Endodermal cell (in vitro differentiated cells): ENCODE measurements at regions not wholly inside any gene's neighbourhood (a gene's known extent, or its start where the extent isn't known, plus 50 kb on each side); places are given as distances from the start of the nearest gene placed in this dataset.

Source experiments
- DNase-seq: peaks from one replicate; pipeline ENCODE4 v3.0.0-alpha.2; 2017
- H3K27ac ChIP-seq: 2 replicates; pipeline ENCODE4 v1.5.1; 2013; ENCODE audit warnings: mild to moderate bottlenecking, low read depth, low read length, moderate library complexity
- H3K27me3 ChIP-seq: 2 replicates; pipeline ENCODE4 v1.6.1; 2013; ENCODE audit warnings: mild to moderate bottlenecking, low read length, moderate library complexity; ENCODE audit not compliant: insufficient read depth, control insufficient read depth, poor library complexity, severe bottlenecking
- H3K36me3 ChIP-seq: 2 replicates; pipeline ENCODE4 v1.7.0; 2013; ENCODE audit warnings: mild to moderate bottlenecking, low read length, moderate library complexity; ENCODE audit not compliant: control insufficient read depth, insufficient read depth
- H3K4me1 ChIP-seq: one replicate; pipeline ENCODE4 v1.7.0; 2013; ENCODE audit warnings: low read length; ENCODE audit not compliant: control insufficient read depth, insufficient read depth
- H3K4me3 ChIP-seq: 2 replicates; pipeline ENCODE4 v1.5.1; 2013; ENCODE audit warnings: mild to moderate bottlenecking, low read length, moderate library complexity
- H3K9ac ChIP-seq: 2 replicates; pipeline ENCODE4 v1.6.1; 2013; ENCODE audit warnings: mild to moderate bottlenecking, low read length, moderate library complexity; ENCODE audit not compliant: poor library complexity, severe bottlenecking; ENCODE audit errors: extremely low read depth
- H3K9me3 ChIP-seq: 2 replicates; pipeline ENCODE4 v1.6.1; 2013; ENCODE audit warnings: mild to moderate bottlenecking, low read length, moderate library complexity; ENCODE audit not compliant: control insufficient read depth
- H3K27ac Mint-ChIP-seq: 2 replicates; pipeline ENCODE4 v1.8.0; 2020; ENCODE audit warnings: mixed read lengths
- H3K27me3 Mint-ChIP-seq: 2 replicates; pipeline ENCODE4 v1.8.0; 2021; ENCODE audit warnings: mild to moderate bottlenecking, mixed read lengths; ENCODE audit not compliant: insufficient read depth
- H3K36me3 Mint-ChIP-seq: 2 replicates; pipeline ENCODE4 v1.8.0; 2020; ENCODE audit warnings: low read depth, mixed read lengths
- H3K4me1 Mint-ChIP-seq: 2 replicates; pipeline ENCODE4 v1.8.0; 2020; ENCODE audit warnings: mixed read lengths
- H3K4me3 Mint-ChIP-seq: 2 replicates; pipeline ENCODE4 v1.8.0; 2020; ENCODE audit warnings: mild to moderate bottlenecking, moderate library complexity, mixed read lengths
- H3K9me3 Mint-ChIP-seq: 2 replicates; pipeline ENCODE4 v1.8.0; 2020; ENCODE audit warnings: mild to moderate bottlenecking, mixed read lengths
- WGBS, 2 experiments: methylation state at CpG; one replicate each; pipeline versions ENCODE4 v1.1.5 to v1.1.7; 2013; ENCODE audit warnings: missing lambda C conversion rate in 2 of 2, mixed read lengths in 1 of 2; ENCODE audit not compliant: insufficient coverage in 1 of 2, insufficient read length in 1 of 2; 5-methylcytosine and 5-hydroxymethylcytosine counted together
- TF ChIP-seq, protein P1 (sequence below): fragments of 200-600 bp; sonication (generic); conservative IDR thresholded peaks from 2 replicates; pipeline ENCODE4 v1.5.0; 2021; ENCODE audit warnings: antibody characterized with exemption, mild to moderate bottlenecking

DNA sequence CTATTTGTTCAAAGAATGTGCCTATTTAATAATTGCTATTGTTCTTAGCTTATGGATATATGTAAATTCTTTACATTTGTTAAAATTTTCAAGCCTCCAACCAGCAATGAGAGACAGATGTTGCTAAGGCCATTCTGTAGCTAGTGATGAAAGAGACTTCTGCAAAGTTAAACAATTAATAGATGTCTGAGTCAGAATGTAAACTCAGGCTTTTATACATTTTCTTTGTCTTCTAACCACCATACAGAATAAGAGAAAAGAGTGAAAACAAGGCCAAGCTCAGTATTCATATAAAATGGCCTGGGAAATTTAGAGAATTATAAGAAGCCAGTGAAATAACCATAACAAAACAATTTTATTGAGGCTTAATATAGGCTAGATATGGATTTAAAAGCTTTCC, 1102.3 kb upstream of the SEL1L start:
- no peaks in the 10 kb centered on the region for H3K36me3 ChIP-seq
- H3K36me3 Mint-ChIP-seq: no peaks in the 10 kb centered on the region
- H3K27ac ChIP-seq: no peak overlapping the region
- H3K27me3 ChIP-seq: no peaks in the 10 kb centered on the region
- H3K9ac ChIP-seq: no peak overlapping the region
- peaks cover 2% of the 10 kb centered on the region for H3K4me1 Mint-ChIP-seq
- DNase-seq: no peak
- no peak overlapping the region for H3K4me3 Mint-ChIP-seq
- no peak overlapping the region for H3K27ac Mint-ChIP-seq
- H3K4me1 ChIP-seq: no peaks in the 10 kb centered on the region
- H3K9me3 ChIP-seq: peaks cover 6% of the 10 kb centered on the region
- TF ChIP-seq, protein P1, sequence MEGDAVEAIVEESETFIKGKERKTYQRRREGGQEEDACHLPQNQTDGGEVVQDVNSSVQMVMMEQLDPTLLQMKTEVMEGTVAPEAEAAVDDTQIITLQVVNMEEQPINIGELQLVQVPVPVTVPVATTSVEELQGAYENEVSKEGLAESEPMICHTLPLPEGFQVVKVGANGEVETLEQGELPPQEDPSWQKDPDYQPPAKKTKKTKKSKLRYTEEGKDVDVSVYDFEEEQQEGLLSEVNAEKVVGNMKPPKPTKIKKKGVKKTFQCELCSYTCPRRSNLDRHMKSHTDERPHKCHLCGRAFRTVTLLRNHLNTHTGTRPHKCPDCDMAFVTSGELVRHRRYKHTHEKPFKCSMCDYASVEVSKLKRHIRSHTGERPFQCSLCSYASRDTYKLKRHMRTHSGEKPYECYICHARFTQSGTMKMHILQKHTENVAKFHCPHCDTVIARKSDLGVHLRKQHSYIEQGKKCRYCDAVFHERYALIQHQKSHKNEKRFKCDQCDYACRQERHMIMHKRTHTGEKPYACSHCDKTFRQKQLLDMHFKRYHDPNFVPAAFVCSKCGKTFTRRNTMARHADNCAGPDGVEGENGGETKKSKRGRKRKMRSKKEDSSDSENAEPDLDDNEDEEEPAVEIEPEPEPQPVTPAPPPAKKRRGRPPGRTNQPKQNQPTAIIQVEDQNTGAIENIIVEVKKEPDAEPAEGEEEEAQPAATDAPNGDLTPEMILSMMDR: no peak
- peaks cover 17% of the 10 kb centered on the region for H3K9me3 Mint-ChIP-seq
- no peaks in the 10 kb centered on the region for H3K27me3 Mint-ChIP-seq
- no peak overlapping the region for H3K4me3 ChIP-seq

DNA sequence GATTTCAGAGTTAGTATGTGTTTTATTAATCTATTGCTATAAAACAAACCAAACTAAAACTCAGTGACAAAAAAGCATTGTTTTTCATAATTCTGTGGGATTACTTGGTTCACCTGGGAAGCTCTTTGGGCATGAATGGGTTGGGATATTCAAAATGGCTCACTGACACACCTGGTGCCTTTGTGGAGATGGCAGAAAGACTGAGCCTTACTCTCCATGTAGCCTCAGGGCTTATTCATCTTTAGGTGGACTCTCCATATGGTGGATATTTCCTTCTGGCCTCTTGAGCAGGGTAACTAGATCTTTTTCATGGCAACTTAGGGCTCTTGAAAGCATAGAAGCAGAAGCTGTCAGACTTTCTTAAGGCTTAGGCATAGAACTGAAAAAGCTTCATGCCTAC, 1102.8 kb upstream of the SEL1L start:
- no peaks in the 10 kb centered on the region for H3K4me1 ChIP-seq
- no peaks in the 10 kb centered on the region for H3K36me3 Mint-ChIP-seq
- no peaks in the 10 kb centered on the region for H3K36me3 ChIP-seq
- peaks cover 6% of the 10 kb centered on the region for H3K9me3 ChIP-seq
- no peaks in the 10 kb centered on the region for H3K27me3 ChIP-seq
- TF ChIP-seq, protein P1: no peak
- no peak overlapping the region for H3K27ac Mint-ChIP-seq
- DNase-seq: no peak
- no peak overlapping the region for H3K4me3 ChIP-seq
- H3K4me3 Mint-ChIP-seq: no peak overlapping the region
- no peak overlapping the region for H3K9ac ChIP-seq
- peaks cover 17% of the 10 kb centered on the region for H3K9me3 Mint-ChIP-seq
- no peaks in the 10 kb centered on the region for H3K27me3 Mint-ChIP-seq
- H3K4me1 Mint-ChIP-seq: peaks cover 2% of the 10 kb centered on the region
- H3K27ac ChIP-seq: no peak overlapping the region

DNA sequence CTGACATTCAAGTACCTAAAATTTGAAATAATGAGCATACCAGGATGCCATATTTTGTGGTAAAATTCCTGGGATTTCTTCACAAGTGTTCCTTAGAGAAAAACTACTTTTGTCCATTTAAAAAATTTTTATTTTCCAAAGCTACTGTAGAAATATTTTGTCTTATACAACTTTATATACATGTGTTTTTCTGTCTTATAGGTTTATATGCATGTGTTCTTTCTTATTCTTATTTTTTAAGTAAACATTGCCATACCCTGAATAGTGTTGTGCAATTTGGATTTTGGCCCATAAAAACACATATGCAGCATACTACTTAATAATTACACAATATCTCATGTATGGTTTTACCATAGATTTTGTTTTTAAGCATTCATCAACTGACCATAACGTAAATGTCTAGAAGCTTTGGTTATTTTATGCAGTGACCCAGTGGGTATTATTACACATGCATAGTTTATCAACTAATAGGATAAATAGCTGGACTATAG, 1107.4 kb upstream of the SEL1L start:
- Mint-ChIP-seq H3K27me3 (no peaks in the 10 kb centered on the region), H3K4me3 (no peak overlapping the region), H3K27ac (no peak overlapping the region), H3K9me3 (no peaks in the 10 kb centered on the region), H3K36me3 (no peaks in the 10 kb centered on the region), H3K4me1 (peaks cover 18% of the 10 kb centered on the region)
- no peaks in the 10 kb centered on the region for H3K36me3 ChIP-seq
- no peaks in the 10 kb centered on the region for H3K27me3 ChIP-seq
- TF ChIP-seq, protein P1: no peak
- no peak for DNase-seq
- 100% methylated on average over 1 of the region's 1 CpG; no CpG with 5 or more reads in 1 of the 2 experiments for WGBS, 2 experiments
- no peaks in the 10 kb centered on the region for H3K4me1 ChIP-seq
- no peak overlapping the region for H3K27ac ChIP-seq
- no peaks in the 10 kb centered on the region for H3K9me3 ChIP-seq
- no peak overlapping the region for H3K9ac ChIP-seq
- no peak overlapping the region for H3K4me3 ChIP-seq
